ENCODE measurements at regions not wholly inside any gene's neighbourhood (a gene's known extent, or its start where the extent isn't known, plus 50 kb on each side); places are given as distances from the start of the nearest gene placed in this dataset.

- Histone ChIP-seq H3K4me3 (ENCODE audit: low read depth in 2 of 2, low read length in 2 of 2) (no peak overlapping the region), H3K9me3 (ENCODE audit: control insufficient read depth, insufficient read depth, low read depth, low read length) (no peaks in the 10 kb centered on the region), H3K4me1 (ENCODE audit: control insufficient read depth, insufficient read depth, low read length) (no peaks in the 10 kb centered on the region), H3K27me3 (ENCODE audit: control insufficient read depth, insufficient read depth, low read length) (no peaks in the 10 kb centered on the region), H3K27ac (ENCODE audit: low read length) (no peak overlapping the region), H3K36me3 (ENCODE audit: control insufficient read depth, insufficient read depth, low read length) (no peaks in the 10 kb centered on the region)
- POLR2A ChIA-PET, result no interaction called here
- no TSS peak for BruUV-seq (replicated peaks)
- CTCF ChIA-PET, result no interaction called here
- no peak for DNase-seq (ENCODE audit: low read depth, low spot score)
- no peak for ATAC-seq
- in situ Hi-C loops (cut with HindIII; ENCODE audit: low pct_unique_long_range_greater_than_20kb, low sequenced_read_pairs) (no loop called here), intact Hi-C loops (cut with micrococcal nuclease; ENCODE audit: unreplicated experiment) (no loop called here)
- no peak for TF ChIP-seq CTCF (IDR thresholded peaks at IDR 0.05)
- TF ChIP-seq SIN3A (IDR thresholded peaks at IDR 0.05; ENCODE audit: borderline replicate concordance, insufficient read depth, low read depth, low read length), result no peak
- no peak for TF ChIP-seq POLR2AphosphoS5 (IDR thresholded peaks at IDR 0.05; ENCODE audit: low read depth, low read length)
- no peak for TF ChIP-seq TCF7L2 (IDR thresholded peaks at IDR 0.05; ENCODE audit: low read depth, low read length)
- no peak for TF ChIP-seq REST (IDR thresholded peaks at IDR 0.05; ENCODE audit: insufficient read depth in 1 of 2, low read depth in 2 of 2, low read length in 1 of 2)
Observed at GRCh38 chr22:44592824-44593148, 94.8 kb upstream of the RTL6 start.

- TF ChIP-seq CTCF (IDR thresholded peaks at IDR 0.05), result no peak
- TF ChIP-seq SIN3A (IDR thresholded peaks at IDR 0.05; ENCODE audit: borderline replicate concordance, insufficient read depth, low read depth, low read length), result no peak
- no peak for TF ChIP-seq POLR2AphosphoS5 (IDR thresholded peaks at IDR 0.05; ENCODE audit: low read depth, low read length)
- no peak for TF ChIP-seq TCF7L2 (IDR thresholded peaks at IDR 0.05; ENCODE audit: low read depth, low read length)
- no peak for TF ChIP-seq REST (IDR thresholded peaks at IDR 0.05; ENCODE audit: insufficient read depth in 1 of 2, low read depth in 2 of 2, low read length in 1 of 2)
- ChIA-PET CTCF (no interaction called here), POLR2A (no interaction called here)
- no peaks in the 10 kb centered on the region for H3K9me3 ChIP-seq (ENCODE audit: control insufficient read depth, insufficient read depth, low read depth, low read length)
- H3K27ac ChIP-seq (ENCODE audit: low read length), result no peak overlapping the region
- BruUV-seq (replicated peaks), result no TSS peak
- ATAC-seq (no peak), DNase-seq (ENCODE audit: low read depth, low spot score) (no peak)
- no peak overlapping the region for H3K4me3 ChIP-seq (ENCODE audit: low read depth in 2 of 2, low read length in 2 of 2)
- H3K27me3 ChIP-seq (ENCODE audit: control insufficient read depth, insufficient read depth, low read length), result no peaks in the 10 kb centered on the region
- in situ Hi-C loops (cut with HindIII; ENCODE audit: low pct_unique_long_range_greater_than_20kb, low sequenced_read_pairs), result no loop called here
- intact Hi-C loops (cut with micrococcal nuclease; ENCODE audit: unreplicated experiment), result no loop called here
- no peaks in the 10 kb centered on the region for H3K4me1 ChIP-seq (ENCODE audit: control insufficient read depth, insufficient read depth, low read length)
- H3K36me3 ChIP-seq (ENCODE audit: control insufficient read depth, insufficient read depth, low read length), result no peaks in the 10 kb centered on the region
Observed at GRCh38 chr22:44592126-44592823, 94.2 kb upstream of the RTL6 start.
